Naive thymus-derived CD8-positive, alpha-beta T cell (primary cell): ENCODE measurements at regions not wholly inside any gene's neighbourhood (a gene's known extent, or its start where the extent isn't known, plus 50 kb on each side); places are given as distances from the start of the nearest gene placed in this dataset.
"Not testable (repeated sequence)": the region's sequence is repeated elsewhere in the genome, so short reads cannot be mapped to it uniquely, and the experiment has no call there.

ENCODE experiments used
- ATAC-seq, 2 donors: fragments of 150-1000 bp; cut with Tn5 transposase in 1 of 2; sonication (Bioruptor Pico), chemical (Tn5 transposase) in 1 of 2; 1 replicate in 1 of 2; 2 replicates in 1 of 2; pipeline ENCODE4 v1.10.0; 2021; ENCODE audit warnings: mild to moderate bottlenecking in 2 of 2, moderate library complexity in 2 of 2
- POLR2A ChIA-PET: fragments of 350-600 bp; sonication (Branson Sonifier 250); formaldehyde crosslinking; loops from one replicate; lab custom pipeline; 2021; ENCODE audit warnings: antibody characterized with exemption; lab: Charles Lee
- DNase-seq, 10 donors: peaks; one replicate each; pipeline versions ENCODE4 v3.0.0 to v3.0.0-alpha.2; 2020 to 2022
- H3K27ac Mint-ChIP-seq, 10 donors: one replicate each; pipeline ENCODE4 v1.8.0; 2020 to 2022; ENCODE audit warnings: mild to moderate bottlenecking in 10 of 10, mixed read lengths in 10 of 10, moderate library complexity in 4 of 10, inconsistent platforms in 1 of 10
- H3K27me3 Mint-ChIP-seq, 5 donors: one replicate each; pipeline ENCODE4 v1.8.0; 2021 to 2022; ENCODE audit warnings: mixed read lengths in 5 of 5
- H3K36me3 Mint-ChIP-seq, 3 donors: one replicate each; pipeline ENCODE4 v1.8.0; 2020 to 2022; ENCODE audit warnings: mixed read lengths in 3 of 3, mild to moderate bottlenecking in 2 of 3, inconsistent platforms in 1 of 3
- H3K4me1 Mint-ChIP-seq, 4 donors: one replicate each; pipeline ENCODE4 v1.8.0; 2021 to 2022; ENCODE audit warnings: mixed read lengths in 4 of 4
- H3K4me3 Mint-ChIP-seq, 10 donors: one replicate each; pipeline ENCODE4 v1.8.0; 2020 to 2022; ENCODE audit warnings: mild to moderate bottlenecking in 10 of 10, mixed read lengths in 10 of 10, moderate library complexity in 6 of 10, inconsistent platforms in 1 of 10
- H3K9me3 Mint-ChIP-seq, 9 donors: one replicate each; pipeline ENCODE4 v1.8.0; 2020 to 2022; ENCODE audit warnings: mixed read lengths in 9 of 9, mild to moderate bottlenecking in 3 of 9, inconsistent platforms in 1 of 9, moderate library complexity in 1 of 9

DNA sequence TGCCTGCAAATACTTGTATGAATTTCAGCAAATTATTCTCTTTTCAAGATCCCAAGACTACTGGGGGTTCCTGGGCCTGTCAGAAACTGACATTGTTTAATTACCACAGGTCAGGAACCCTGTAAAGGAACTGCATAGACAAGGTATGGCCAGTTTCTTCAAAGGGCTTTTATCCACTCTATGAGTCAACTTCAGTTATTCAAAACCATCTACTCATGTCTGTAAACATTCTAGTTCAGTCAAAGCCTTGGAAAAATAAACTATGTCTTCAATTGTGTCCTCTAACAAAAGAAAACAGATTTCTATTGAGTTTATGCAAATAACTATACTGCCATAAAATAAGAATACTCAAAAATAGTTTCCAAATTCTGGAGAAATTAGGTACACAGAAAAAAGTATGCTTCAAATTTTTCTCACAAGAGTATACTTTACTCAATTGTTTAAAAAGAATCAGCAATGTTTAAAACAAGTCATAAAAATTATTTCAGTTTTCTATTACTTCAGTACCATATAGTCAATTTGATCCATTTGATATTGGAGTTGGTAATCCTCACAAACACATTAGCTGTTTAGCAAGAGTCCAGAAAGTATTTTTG lies 486.4 kb upstream of the PCDH20 start:
- no peaks in the 10 kb centered on the region for H3K36me3 Mint-ChIP-seq
- POLR2A ChIA-PET: no interaction called here
- ATAC-seq: no peak

DNA sequence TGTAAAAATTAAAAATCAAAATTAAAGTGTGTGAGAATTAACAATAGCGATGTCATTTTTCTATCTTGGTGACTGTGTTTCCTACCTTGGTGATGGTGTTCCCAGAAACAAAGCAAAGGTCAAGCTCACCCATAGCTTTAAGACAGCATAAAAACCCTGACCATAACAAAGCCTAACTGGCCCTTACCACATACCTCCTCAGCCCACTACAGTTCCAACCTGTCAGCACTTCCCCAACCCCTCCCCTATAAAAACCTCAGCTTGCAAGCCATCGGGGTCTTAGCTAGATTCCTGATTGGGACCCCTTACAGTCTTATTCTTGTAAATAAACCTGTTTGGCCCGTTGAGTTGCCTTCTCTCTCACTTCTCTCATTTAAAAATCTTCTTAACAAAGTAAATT lies 484.4 kb upstream of the PCDH20 start:
- peaks cover 0 to 8% (median 2%) of the 10 kb centered on the region in 9 donors for H3K9me3 Mint-ChIP-seq
- no peaks in the 10 kb centered on the region for H3K27me3 Mint-ChIP-seq
- no peak for ATAC-seq
- H3K36me3 Mint-ChIP-seq: no peaks in the 10 kb centered on the region
- POLR2A ChIA-PET: no interaction called here
- no peaks in the 10 kb centered on the region for H3K4me1 Mint-ChIP-seq
- no peak overlapping the region for H3K27ac Mint-ChIP-seq
- no peak for DNase-seq
- no peak overlapping the region for H3K4me3 Mint-ChIP-seq

More for the DNA sequence above, 486.4 kb upstream of the PCDH20 start:
- Mint-ChIP-seq H3K4me1 (no peaks in the 10 kb centered on the region), H3K27ac (no peak overlapping the region), H3K9me3 (peaks cover 0 to 8% (median 3%) of the 10 kb centered on the region in 9 donors), H3K4me3 (no peak overlapping the region), H3K27me3 (no peaks in the 10 kb centered on the region)
- DNase-seq: no peak

DNA sequence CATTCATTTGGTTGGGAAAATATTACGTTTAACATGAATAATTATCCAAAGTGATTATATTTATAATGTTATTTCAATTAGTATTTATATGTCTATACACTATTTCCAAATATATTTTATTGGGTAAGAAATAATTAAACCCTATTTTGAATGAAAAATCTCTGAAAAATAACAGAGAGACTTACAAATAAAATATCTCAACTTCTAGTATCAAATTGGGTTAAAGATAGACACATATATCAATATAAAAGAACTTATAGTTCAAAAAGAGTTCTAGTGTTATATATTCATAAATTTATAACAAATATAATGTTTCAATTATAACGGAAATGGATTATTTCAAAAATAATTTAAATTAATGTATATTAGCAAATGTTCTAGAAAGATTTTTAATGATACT lies 482.6 kb upstream of the PCDH20 start:
- Mint-ChIP-seq H3K4me3 (no peak overlapping the region), H3K4me1 (no peaks in the 10 kb centered on the region), H3K36me3 (no peaks in the 10 kb centered on the region), H3K27ac (no peak overlapping the region), H3K27me3 (no peaks in the 10 kb centered on the region), H3K9me3 (peaks cover 0 to 11% (median 3%) of the 10 kb centered on the region in 9 donors)
- POLR2A ChIA-PET: no interaction called here
- ATAC-seq (no peak), DNase-seq (no peak)

DNA sequence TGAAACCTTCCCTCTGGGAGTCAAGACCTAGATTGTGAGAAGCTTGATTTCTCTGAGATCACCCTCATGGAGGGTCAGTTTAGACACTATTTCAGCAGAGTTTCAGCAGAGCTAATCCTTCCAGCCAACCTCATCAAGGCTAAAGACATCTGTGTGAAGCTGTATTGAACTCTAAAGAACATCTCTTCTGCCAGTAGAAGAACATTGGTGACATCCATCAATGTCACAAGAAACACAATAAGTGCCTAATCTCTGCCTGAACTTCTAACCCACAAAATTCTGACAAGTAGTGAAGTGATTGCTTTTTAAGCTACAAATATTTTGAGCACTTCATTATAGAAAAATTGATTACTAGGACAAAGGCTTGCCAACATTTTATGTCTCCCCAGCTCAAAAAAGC lies 475.8 kb upstream of the PCDH20 start:
- Mint-ChIP-seq H3K4me3 (no peak overlapping the region), H3K36me3 (no peaks in the 10 kb centered on the region), H3K4me1 (no peaks in the 10 kb centered on the region), H3K27me3 (no peaks in the 10 kb centered on the region), H3K9me3 (peaks cover 0 to 12% (median 7%) of the 10 kb centered on the region in 9 donors), H3K27ac (no peak overlapping the region)
- POLR2A ChIA-PET: no interaction called here
- DNase-seq (no peak), ATAC-seq (no peak)

DNA sequence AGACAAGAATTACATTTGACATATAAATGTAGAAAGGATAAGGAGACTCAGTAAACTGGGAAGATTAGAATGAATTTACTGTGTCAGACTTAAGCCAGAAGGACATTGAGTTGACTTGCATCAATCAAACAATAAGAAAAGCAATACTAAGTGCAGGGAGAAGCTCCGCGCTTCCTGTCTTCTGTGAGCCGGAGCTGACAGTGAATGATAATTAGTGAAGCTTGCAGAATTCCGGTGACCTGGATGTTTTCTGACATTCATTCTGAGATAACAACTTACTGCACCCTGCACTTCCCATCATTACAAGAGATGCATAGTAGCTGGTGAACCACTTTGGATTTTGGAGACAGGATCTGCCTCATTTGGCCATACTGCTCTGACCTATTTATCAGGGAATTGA lies 469.2 kb upstream of the PCDH20 start:
- no peak for ATAC-seq
- POLR2A ChIA-PET: no interaction called here
- Mint-ChIP-seq H3K36me3 (no peaks in the 10 kb centered on the region), H3K27me3 (no peaks in the 10 kb centered on the region), H3K27ac (no peak overlapping the region), H3K4me1 (peaks cover 0 to 2% (median 0%) of the 10 kb centered on the region in 4 donors), H3K9me3 (peaks cover 0 to 23% (median 2%) of the 10 kb centered on the region in 9 donors), H3K4me3 (no peak overlapping the region)
- no peak for DNase-seq

DNA sequence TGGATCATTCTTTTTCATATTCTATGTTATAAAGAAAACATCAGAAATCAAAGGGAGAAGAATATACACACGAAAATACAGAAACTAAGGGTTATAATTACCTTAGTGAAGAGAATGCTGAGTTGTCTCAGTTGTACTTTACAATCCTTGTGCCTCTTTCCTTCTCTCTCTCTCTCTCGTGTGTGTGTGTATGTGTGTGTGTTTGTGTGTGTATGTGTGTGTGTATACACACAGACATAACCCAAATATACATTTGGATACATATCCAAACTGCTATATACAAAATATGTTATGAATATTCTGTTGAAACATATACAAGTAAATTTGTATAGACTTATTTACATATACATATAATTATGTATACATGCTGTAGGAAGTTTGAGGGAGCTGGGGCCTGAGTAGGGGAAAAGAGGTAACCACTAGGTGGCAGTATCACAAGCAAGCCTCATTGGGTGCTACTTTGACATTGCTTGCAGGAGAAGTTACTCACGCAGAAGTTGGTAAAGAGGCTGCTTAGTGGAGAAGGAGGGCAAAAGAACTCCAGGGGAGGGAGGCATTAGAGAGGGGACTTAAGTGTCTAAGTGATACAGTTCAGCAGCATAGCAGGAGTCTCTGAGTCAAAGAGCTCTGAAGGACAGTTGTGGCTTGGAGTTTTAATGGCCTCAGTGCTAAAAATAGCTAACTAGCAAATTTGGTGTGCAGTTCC lies 465.1 kb upstream of the PCDH20 start:
- H3K4me3 Mint-ChIP-seq: no peak overlapping the region
- H3K36me3 Mint-ChIP-seq: peaks cover 0 to 16% (median 0%) of the 10 kb centered on the region in 3 donors
- no peak for ATAC-seq
- H3K27me3 Mint-ChIP-seq: no peaks in the 10 kb centered on the region
- POLR2A ChIA-PET: no interaction called here
- peak in 1 of 10 donors; percentile 4 for DNase-seq
- H3K4me1 Mint-ChIP-seq: peaks cover 0 to 2% (median 0%) of the 10 kb centered on the region in 4 donors
- no peak overlapping the region for H3K27ac Mint-ChIP-seq
- peaks cover 0 to 29% (median 14%) of the 10 kb centered on the region in 9 donors for H3K9me3 Mint-ChIP-seq

DNA sequence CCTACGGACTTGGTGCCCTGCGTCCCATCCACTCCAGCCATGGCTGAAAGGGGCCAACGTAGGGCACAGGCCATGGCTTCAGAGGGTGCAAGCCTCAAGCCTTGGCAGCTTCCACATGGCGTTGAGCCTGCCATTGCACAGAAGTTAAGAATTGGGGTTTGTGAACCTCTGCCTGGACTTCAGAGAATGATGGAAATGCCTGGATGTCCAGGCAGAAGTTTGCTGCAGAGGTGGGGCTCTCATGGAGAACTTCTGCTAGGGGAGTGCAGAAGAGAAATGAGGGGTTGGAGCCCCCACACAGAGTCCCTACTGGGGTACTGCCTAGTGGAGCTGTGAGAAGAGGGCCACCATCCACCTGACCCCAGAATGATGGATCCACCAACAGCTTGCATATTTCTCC lies 462.9 kb upstream of the PCDH20 start:
- DNase-seq, H3K4me3 Mint-ChIP-seq, H3K27ac Mint-ChIP-seq, H3K27me3 Mint-ChIP-seq, H3K4me1 Mint-ChIP-seq, POLR2A ChIA-PET, ATAC-seq: not testable (repeated sequence)
- Mint-ChIP-seq H3K9me3 (peaks cover 2 to 40% (median 21%) of the 10 kb centered on the region in 9 donors), H3K36me3 (peaks cover 0 to 17% (median 0%) of the 10 kb centered on the region in 3 donors)

DNA sequence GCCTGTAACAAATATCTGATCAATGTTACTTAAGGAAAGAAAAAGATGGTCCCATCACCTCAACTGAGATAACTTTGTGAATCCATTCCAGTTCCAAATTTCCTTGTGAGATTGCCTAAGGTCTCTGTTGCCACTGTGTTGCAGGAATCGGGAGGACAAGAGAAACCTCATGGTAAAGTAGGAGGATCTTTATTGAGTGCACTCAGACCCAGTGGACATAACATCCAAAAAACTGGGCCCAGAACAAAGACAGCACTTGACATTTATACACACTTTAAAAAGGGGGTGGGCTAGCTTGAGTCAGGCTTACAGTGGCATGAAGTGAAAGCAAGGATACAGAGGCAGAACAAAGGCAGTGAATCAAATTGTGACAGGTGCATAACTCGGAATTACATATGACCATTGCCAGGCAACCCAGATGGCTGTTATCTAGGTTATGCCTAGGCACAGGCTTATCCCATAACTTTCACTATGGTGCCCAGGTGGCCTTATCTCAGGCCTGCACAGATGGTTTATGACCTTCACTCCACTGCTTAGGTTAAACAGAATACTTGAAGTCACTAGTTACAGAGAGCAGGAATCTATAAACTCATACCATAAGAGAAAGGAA lies 459.4 kb upstream of the PCDH20 start:
- Mint-ChIP-seq H3K9me3 (peaks cover 2 to 44% (median 19%) of the 10 kb centered on the region in 9 donors), H3K27me3 (no peaks in the 10 kb centered on the region), H3K4me3 (no peak overlapping the region), H3K36me3 (peaks cover 0 to 17% (median 0%) of the 10 kb centered on the region in 3 donors), H3K27ac (no peak overlapping the region), H3K4me1 (no peaks in the 10 kb centered on the region)
- DNase-seq (no peak), ATAC-seq (no peak)
- POLR2A ChIA-PET: no interaction called here

DNA sequence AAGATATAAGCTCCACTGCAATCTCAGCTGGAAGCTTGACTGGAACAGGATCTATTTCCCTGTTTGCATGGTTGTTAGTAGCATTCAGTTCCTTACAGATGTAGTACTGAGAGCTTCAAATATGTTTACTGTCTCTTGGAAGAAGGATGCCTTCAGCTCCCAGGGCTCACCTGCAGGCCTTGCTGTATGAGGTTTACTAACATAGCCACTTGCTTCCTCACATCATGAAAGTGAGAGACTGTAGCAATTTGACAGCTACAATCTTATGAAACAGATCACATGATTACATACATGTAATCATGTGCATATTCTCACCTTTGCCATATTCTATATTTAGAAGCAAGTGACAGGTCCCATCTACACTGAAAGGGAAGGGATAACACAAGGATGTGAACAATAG lies 458.1 kb upstream of the PCDH20 start:
- Mint-ChIP-seq H3K36me3 (peaks cover 0 to 17% (median 0%) of the 10 kb centered on the region in 3 donors), H3K4me3 (no peak overlapping the region), H3K27me3 (no peaks in the 10 kb centered on the region), H3K9me3 (peaks cover 8 to 44% (median 26%) of the 10 kb centered on the region in 9 donors), H3K27ac (no peak overlapping the region), H3K4me1 (no peaks in the 10 kb centered on the region)
- ATAC-seq: no peak
- POLR2A ChIA-PET: no interaction called here
- no peak for DNase-seq

DNA sequence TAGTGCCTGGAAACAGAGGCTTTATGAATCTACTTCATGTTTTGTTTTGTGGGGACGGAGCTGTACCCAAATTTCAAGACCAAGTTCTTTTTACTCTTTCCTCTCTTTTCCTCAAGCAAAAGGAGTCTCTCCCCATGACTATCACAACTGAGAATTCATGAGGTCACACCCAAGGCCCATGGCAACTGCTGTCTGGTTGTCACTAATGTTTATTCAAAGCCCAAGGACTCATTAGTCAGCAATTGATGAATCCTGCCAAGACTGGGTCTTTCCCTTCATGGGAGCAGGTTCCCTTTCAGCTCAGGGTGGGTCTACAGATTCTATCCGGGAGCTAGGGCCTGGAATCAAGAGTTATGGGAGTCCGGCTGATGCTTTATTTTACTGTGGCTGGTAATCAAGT lies 441.5 kb upstream of the PCDH20 start:
- Mint-ChIP-seq H3K4me1 (no peaks in the 10 kb centered on the region), H3K4me3 (no peak overlapping the region)
- no peak for ATAC-seq

DNA sequence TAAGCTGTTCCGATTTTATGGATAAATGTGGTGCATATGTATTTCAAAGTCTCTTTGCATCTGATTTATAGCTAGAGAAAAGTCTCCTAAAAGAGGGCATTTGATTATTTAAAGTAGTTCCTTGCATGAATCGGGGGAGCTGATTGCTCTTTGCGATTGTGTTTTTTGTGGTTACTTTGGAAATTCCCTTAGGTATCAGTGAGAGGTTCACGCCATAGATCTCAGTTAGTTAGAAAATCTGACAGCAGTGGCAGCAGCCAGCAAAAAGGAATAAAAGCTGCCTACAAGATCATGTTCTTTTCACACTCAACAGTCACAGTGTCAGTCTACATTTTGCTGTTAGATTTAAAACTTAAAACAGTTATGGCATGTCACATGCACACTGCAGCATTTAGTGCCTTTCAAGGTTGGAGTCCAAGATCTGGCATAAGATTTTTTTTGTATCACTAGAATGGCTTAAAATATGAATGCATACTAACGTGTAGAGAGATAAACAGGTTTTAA lies 436.5 kb upstream of the PCDH20 start:
- Mint-ChIP-seq H3K4me3 (no peak overlapping the region), H3K27ac (no peak overlapping the region), H3K36me3 (no peaks in the 10 kb centered on the region), H3K9me3 (peaks cover 0 to 21% (median 0%) of the 10 kb centered on the region in 9 donors), H3K4me1 (no peaks in the 10 kb centered on the region), H3K27me3 (no peaks in the 10 kb centered on the region)
- POLR2A ChIA-PET: no interaction called here
- no peak for ATAC-seq
- DNase-seq: no peak

More for the DNA sequence above, 441.5 kb upstream of the PCDH20 start:
- Mint-ChIP-seq H3K27me3 (no peaks in the 10 kb centered on the region), H3K27ac (no peak overlapping the region), H3K9me3 (peaks cover 0 to 17% (median 5%) of the 10 kb centered on the region in 9 donors), H3K36me3 (no peaks in the 10 kb centered on the region)
- no peak for DNase-seq
- POLR2A ChIA-PET: no interaction called here

DNA sequence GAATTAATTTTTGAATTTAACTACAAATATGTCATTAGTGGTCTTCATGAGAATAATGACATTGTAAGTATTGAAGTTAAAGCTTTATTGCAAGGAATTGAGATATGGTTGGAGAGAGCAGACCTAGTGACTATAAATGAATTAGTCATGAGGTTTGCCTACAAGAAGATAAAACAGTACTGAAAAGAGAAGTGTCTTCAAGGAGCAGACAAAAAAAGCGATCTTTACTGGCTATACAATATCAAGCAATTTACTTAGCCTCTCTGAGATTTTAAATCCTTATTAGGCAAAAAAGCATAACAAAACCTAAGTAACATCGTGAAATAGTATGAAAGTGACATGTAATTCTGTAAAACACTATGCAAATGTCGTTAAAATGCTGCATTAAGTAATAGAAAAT lies 435.1 kb upstream of the PCDH20 start:
- no peak for DNase-seq
- Mint-ChIP-seq H3K36me3 (no peaks in the 10 kb centered on the region), H3K9me3 (peaks cover 0 to 15% (median 2%) of the 10 kb centered on the region in 9 donors), H3K27me3 (no peaks in the 10 kb centered on the region), H3K4me3 (no peak overlapping the region), H3K4me1 (no peaks in the 10 kb centered on the region), H3K27ac (no peak overlapping the region)
- POLR2A ChIA-PET: no interaction called here
- ATAC-seq: no peak

DNA sequence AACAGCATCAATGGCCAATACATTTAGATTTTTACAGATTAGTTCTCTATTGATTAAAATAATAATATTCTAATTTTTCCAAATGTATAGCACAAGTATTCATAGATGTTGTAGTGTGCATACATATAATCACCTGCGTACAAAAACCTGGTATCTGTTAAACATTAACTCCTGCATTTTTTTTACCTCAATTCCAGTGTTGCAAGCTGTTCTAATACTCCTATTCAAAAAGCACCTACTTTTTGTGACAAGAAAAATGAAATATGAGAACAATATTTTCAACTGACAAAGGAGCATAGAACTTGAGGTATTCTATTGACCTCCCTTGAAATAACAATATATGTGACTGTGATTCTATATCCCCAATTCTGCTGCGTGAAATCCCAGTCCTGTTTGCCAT lies 422.9 kb upstream of the PCDH20 start:
- ATAC-seq: no peak
- POLR2A ChIA-PET: no interaction called here
- H3K4me3 Mint-ChIP-seq: no peak overlapping the region
- DNase-seq: no peak
- no peaks in the 10 kb centered on the region for H3K27me3 Mint-ChIP-seq
- H3K27ac Mint-ChIP-seq: no peak overlapping the region
- no peaks in the 10 kb centered on the region for H3K4me1 Mint-ChIP-seq
- peaks cover 0 to 18% (median 9%) of the 10 kb centered on the region in 9 donors for H3K9me3 Mint-ChIP-seq
- H3K36me3 Mint-ChIP-seq: no peaks in the 10 kb centered on the region
